Osteoblast (primary cell): ENCODE measurements at regions not wholly inside any gene's neighbourhood (a gene's known extent, or its start where the extent isn't known, plus 50 kb on each side); places are given as distances from the start of the nearest gene placed in this dataset.

Experiments
- DNase-seq: peaks from one replicate; pipeline ENCODE4 v3.0.0; 2011; ENCODE audit warnings: low spot score, mixed read lengths; ENCODE audit not compliant: insufficient read length; ENCODE audit errors: missing footprints
- H2AFZ ChIP-seq: 2 replicates; pipeline ENCODE4 v1.6.0; 2011; ENCODE audit warnings: mild to moderate bottlenecking, low read length
- H3K27ac ChIP-seq: 2 replicates; pipeline ENCODE4 v1.5.1; 2011; ENCODE audit warnings: mild to moderate bottlenecking, low read depth, low read length, moderate library complexity
- H3K27me3 ChIP-seq: 2 replicates; pipeline ENCODE4 v1.6.0; 2012; ENCODE audit warnings: mild to moderate bottlenecking, control low read depth, inconsistent platforms, low read length, moderate library complexity; ENCODE audit not compliant: insufficient read depth
- H3K36me3 ChIP-seq: 2 replicates; pipeline ENCODE4 v1.5.1; 2011; ENCODE audit warnings: mild to moderate bottlenecking, low read length, control low read depth, moderate library complexity; ENCODE audit not compliant: insufficient read depth
- H3K4me1 ChIP-seq: 2 replicates; pipeline ENCODE4 v1.5.1; 2011; ENCODE audit warnings: mild to moderate bottlenecking, low read length, control low read depth, moderate library complexity; ENCODE audit not compliant: insufficient read depth
- H3K4me2 ChIP-seq: 2 replicates; pipeline ENCODE4 v1.6.0; 2011; ENCODE audit warnings: mild to moderate bottlenecking, low read length; ENCODE audit not compliant: insufficient read depth
- H3K4me3 ChIP-seq: fragments of 200-600 bp; sonication (generic); 3 replicates; pipeline ENCODE4 v1.5.1; 2012; ENCODE audit warnings: mild to moderate bottlenecking, low read length, inconsistent platforms; ENCODE audit not compliant: insufficient read depth
- H3K79me2 ChIP-seq: 2 replicates; pipeline ENCODE4 v1.6.0; 2012; ENCODE audit warnings: mild to moderate bottlenecking, low read length, control low read depth, inconsistent platforms; ENCODE audit not compliant: insufficient read depth
- H3K9me3 ChIP-seq: 2 replicates; pipeline ENCODE4 v1.5.1; 2011; ENCODE audit warnings: low read depth, low read length, control low read depth
- H4K20me1 ChIP-seq: 2 replicates; pipeline ENCODE4 v1.6.0; 2012; ENCODE audit warnings: mild to moderate bottlenecking, low read length, control low read depth; ENCODE audit not compliant: insufficient read depth
- CTCF ChIP-seq: IDR thresholded peaks from 2 replicates; pipeline ENCODE4 v1.5.1; 2011; ENCODE audit warnings: mild to moderate bottlenecking, low read depth, low read length, moderate library complexity; ENCODE audit errors: extremely low read depth

- no peak overlapping the region for H3K4me3 ChIP-seq
- H3K4me1 ChIP-seq = no peaks in the 10 kb centered on the region
- H3K79me2 ChIP-seq = no peaks in the 10 kb centered on the region
- H3K36me3 ChIP-seq = no peaks in the 10 kb centered on the region
- H2AFZ ChIP-seq = no peak overlapping the region
- H3K27me3 ChIP-seq = no peaks in the 10 kb centered on the region
- no peak for TF ChIP-seq CTCF
- DNase-seq = no peak
- H3K4me2 ChIP-seq = no peak overlapping the region
- H3K9me3 ChIP-seq = no peaks in the 10 kb centered on the region
- no peak overlapping the region for H3K27ac ChIP-seq
- H4K20me1 ChIP-seq = no peaks in the 10 kb centered on the region
These were observed 190.8 kb downstream of the SPATA18 start for GRCh38 chr4:52241916-52242315.

GRCh38 chr4:52243367-52243766 is 192.3 kb downstream of the SPATA18 start:
- no peak overlapping the region for H3K27ac ChIP-seq
- no peak for DNase-seq
- no peak for TF ChIP-seq CTCF
- H3K27me3 ChIP-seq = peaks cover 3% of the 10 kb centered on the region
- no peak overlapping the region for H3K4me3 ChIP-seq
- H3K4me1 ChIP-seq = no peaks in the 10 kb centered on the region
- no peak overlapping the region for H2AFZ ChIP-seq
- no peaks in the 10 kb centered on the region for H3K79me2 ChIP-seq
- H3K4me2 ChIP-seq = no peak overlapping the region
- no peaks in the 10 kb centered on the region for H4K20me1 ChIP-seq
- H3K9me3 ChIP-seq = no peaks in the 10 kb centered on the region
- no peaks in the 10 kb centered on the region for H3K36me3 ChIP-seq

- H4K20me1 ChIP-seq = no peaks in the 10 kb centered on the region
These were observed 193.1 kb downstream of the SPATA18 start for GRCh38 chr4:52244103-52244775.

GRCh38 chr4:52244848-52245247 is 193.7 kb downstream of the SPATA18 start:
- DNase-seq = no peak
- Histone ChIP-seq H3K79me2 (no peaks in the 10 kb centered on the region), H3K4me3 (no peak overlapping the region), H3K4me1 (peaks cover under 1% of the 10 kb centered on the region), H4K20me1 (no peaks in the 10 kb centered on the region), H3K36me3 (no peaks in the 10 kb centered on the region), H3K9me3 (no peaks in the 10 kb centered on the region), H3K27me3 (peaks cover 3% of the 10 kb centered on the region), H3K4me2 (no peak overlapping the region), H2AFZ (no peak overlapping the region), H3K27ac (no peak overlapping the region)
- TF ChIP-seq CTCF = no peak

More at GRCh38 chr4:52244103-52244775, 193.1 kb downstream of the SPATA18 start:
- no peaks in the 10 kb centered on the region for H3K4me1 ChIP-seq
- no peaks in the 10 kb centered on the region for H3K9me3 ChIP-seq
- no peaks in the 10 kb centered on the region for H3K36me3 ChIP-seq
- no peak for DNase-seq
- H2AFZ ChIP-seq = no peak overlapping the region
- H3K27me3 ChIP-seq = peaks cover 3% of the 10 kb centered on the region
- no peak for TF ChIP-seq CTCF
- no peaks in the 10 kb centered on the region for H3K79me2 ChIP-seq
- no peak overlapping the region for H3K4me2 ChIP-seq
- no peak overlapping the region for H3K27ac ChIP-seq
- H3K4me3 ChIP-seq = no peak overlapping the region
